ENCODE measurements at regions not wholly inside any gene's neighbourhood (a gene's known extent, or its start where the extent isn't known, plus 50 kb on each side); places are given as distances from the start of the nearest gene placed in this dataset.

GRCh38 chr7:56291-56913 is 136.0 kb upstream of the FAM20C start:
- intact Hi-C loops (cut with DNase I): no loop called here
- Histone ChIP-seq H3K36me3 (no peaks in the 10 kb centered on the region), H3K4me3 (no peak overlapping the region), H3K27ac (no peak overlapping the region), H3K9me3 (no peaks in the 10 kb centered on the region), H3K27me3 (no peaks in the 10 kb centered on the region), H3K4me1 (no peaks in the 10 kb centered on the region)
- DNase-seq (ENCODE audit: low spot score in 2 of 2): peak in 1 of 2 donors; percentile 58
- TF ChIP-seq, protein P1, sequence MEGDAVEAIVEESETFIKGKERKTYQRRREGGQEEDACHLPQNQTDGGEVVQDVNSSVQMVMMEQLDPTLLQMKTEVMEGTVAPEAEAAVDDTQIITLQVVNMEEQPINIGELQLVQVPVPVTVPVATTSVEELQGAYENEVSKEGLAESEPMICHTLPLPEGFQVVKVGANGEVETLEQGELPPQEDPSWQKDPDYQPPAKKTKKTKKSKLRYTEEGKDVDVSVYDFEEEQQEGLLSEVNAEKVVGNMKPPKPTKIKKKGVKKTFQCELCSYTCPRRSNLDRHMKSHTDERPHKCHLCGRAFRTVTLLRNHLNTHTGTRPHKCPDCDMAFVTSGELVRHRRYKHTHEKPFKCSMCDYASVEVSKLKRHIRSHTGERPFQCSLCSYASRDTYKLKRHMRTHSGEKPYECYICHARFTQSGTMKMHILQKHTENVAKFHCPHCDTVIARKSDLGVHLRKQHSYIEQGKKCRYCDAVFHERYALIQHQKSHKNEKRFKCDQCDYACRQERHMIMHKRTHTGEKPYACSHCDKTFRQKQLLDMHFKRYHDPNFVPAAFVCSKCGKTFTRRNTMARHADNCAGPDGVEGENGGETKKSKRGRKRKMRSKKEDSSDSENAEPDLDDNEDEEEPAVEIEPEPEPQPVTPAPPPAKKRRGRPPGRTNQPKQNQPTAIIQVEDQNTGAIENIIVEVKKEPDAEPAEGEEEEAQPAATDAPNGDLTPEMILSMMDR (IDR thresholded peaks at IDR 0.05): no peak

DNA sequence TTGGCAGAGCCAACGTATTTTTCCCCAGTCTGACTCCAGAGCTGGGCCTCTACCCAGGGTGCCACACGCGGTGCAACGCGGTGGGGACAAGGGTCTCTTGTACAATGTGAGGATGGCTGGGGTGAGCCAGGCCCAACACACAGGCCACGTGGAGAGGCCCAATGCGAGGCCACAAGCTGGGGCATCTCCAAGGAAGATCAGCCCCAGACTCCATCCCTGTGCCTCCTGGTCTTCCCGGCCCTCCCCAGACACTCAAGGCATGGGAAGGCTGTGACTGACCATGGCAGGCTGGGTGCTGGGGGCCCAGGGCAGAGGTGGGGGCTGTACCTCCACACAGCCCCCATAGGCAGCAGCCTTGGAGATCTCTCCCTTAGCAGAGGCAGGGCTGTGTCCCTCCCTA is 135.3 kb upstream of the FAM20C start:
- intact Hi-C loops (cut with DNase I): no loop called here
- Histone ChIP-seq H3K27me3 (no peaks in the 10 kb centered on the region), H3K4me1 (no peaks in the 10 kb centered on the region), H3K9me3 (no peaks in the 10 kb centered on the region), H3K36me3 (no peaks in the 10 kb centered on the region), H3K4me3 (no peak overlapping the region), H3K27ac (no peak overlapping the region)
- peak in 1 of 2 donors; percentile 52 for DNase-seq (ENCODE audit: low spot score in 2 of 2)
- TF ChIP-seq, protein P1 (IDR thresholded peaks at IDR 0.05): no peak

GRCh38 chr7:57482-58255 is 134.7 kb upstream of the FAM20C start:
- TF ChIP-seq, protein P1 (IDR thresholded peaks at IDR 0.05): no peak
- H3K27ac ChIP-seq: no peak overlapping the region
- H3K4me3 ChIP-seq: no peak overlapping the region
- DNase-seq (ENCODE audit: low spot score in 2 of 2): peak in 1 of 2 donors; percentile 31
- intact Hi-C loops (cut with DNase I): no loop called here
- no peaks in the 10 kb centered on the region for H3K4me1 ChIP-seq
- no peaks in the 10 kb centered on the region for H3K9me3 ChIP-seq
- H3K36me3 ChIP-seq: no peaks in the 10 kb centered on the region
- no peaks in the 10 kb centered on the region for H3K27me3 ChIP-seq

DNA sequence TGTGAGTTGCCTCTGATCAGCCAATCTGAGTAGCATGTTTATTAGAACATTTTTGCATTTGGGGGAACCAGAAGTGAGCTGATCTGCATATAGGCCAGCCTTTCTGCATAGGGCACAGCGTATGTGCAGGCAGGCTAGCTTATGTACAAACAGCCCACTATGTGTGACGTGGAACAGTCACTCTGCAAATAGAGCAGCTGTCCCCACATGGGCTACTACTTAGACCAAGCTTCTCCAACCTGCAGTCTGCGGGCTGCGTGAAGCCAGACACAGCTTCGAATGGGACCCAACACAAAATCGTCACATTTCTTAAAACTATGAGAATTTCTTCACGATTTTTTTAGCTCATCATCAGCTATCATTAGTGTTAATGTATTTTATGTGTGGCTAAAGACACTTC is 134.1 kb upstream of the FAM20C start:
- Histone ChIP-seq H3K36me3 (no peaks in the 10 kb centered on the region), H3K27ac (no peak overlapping the region), H3K4me3 (no peak overlapping the region), H3K27me3 (no peaks in the 10 kb centered on the region), H3K9me3 (no peaks in the 10 kb centered on the region), H3K4me1 (no peaks in the 10 kb centered on the region)
- no peak for DNase-seq (ENCODE audit: low spot score in 2 of 2)
- TF ChIP-seq, protein P1 (IDR thresholded peaks at IDR 0.05): no peak
- intact Hi-C loops (cut with DNase I): no loop called here

DNA sequence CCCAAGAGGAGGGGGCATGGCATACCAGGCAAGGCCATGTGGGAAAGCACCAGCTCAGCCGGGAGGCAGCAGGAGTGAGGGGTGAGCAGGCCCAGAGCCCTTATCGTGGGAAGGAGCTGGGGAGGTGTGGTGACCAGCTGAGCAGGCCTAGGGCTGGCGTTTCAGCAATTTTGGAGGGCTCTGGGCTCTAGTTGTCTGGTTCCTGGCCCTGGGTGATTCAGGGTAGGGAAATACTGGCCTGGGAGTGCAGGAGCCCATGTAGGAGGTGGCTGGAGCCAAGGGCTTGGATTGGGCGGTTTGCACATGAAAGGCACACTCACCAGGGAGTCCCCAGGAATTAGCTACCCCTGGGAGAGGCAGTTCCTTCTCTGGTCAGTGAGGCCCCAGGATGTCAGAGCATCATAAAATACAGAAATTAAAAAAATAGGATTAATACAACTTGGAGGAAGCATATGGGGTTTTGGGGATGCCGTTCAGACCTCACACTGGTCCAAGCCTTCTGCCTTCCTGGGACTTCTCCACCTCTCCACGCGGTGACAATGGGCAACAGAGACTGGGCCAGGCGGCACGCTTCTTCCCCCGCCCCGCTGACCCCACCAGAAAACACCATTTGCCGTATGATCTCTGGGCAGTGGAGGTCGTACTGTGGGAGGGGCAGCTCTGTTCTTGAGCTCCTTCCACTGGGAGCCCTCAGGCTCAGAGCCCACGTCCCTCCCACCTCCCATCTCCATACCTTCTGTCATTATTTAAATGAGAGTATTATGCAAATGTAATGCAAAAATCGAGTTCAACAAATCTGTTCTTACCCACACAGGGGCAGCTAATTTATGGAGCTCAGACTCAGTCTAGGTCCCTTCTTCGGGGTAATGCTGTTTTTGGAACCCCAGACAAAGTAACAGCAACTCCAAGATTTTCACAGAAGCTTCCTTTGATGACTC is 133.0 kb upstream of the FAM20C start:
- no peak for DNase-seq (ENCODE audit: low spot score in 2 of 2)
- H3K4me1 ChIP-seq: no peaks in the 10 kb centered on the region
- no peak overlapping the region for H3K27ac ChIP-seq
- intact Hi-C loops (cut with DNase I): no loop called here
- no peaks in the 10 kb centered on the region for H3K27me3 ChIP-seq
- no peaks in the 10 kb centered on the region for H3K36me3 ChIP-seq
- no peak overlapping the region for H3K4me3 ChIP-seq
- H3K9me3 ChIP-seq: no peaks in the 10 kb centered on the region
- TF ChIP-seq, protein P1 (IDR thresholded peaks at IDR 0.05): no peak
